Activated naive CD8-positive, alpha-beta T cell treated with anti-CD3 and anti-CD28 coated beads, Interleukin-2, amount 10 ng/mL, durations not matched to agents 7 days and 5 days (primary cell): ENCODE measurements at regions not wholly inside any gene's neighbourhood (a gene's known extent, or its start where the extent isn't known, plus 50 kb on each side); places are given as distances from the start of the nearest gene placed in this dataset.

ENCODE experiments used
- ATAC-seq: fragments of 150-1000 bp; cut with Tn5 transposase; one replicate; pipeline ENCODE4 v1.10.0; 2021; ENCODE audit warnings: low read depth, moderate library complexity
- POLR2A ChIA-PET: fragments of 350-600 bp; sonication (Branson Sonifier 250); formaldehyde crosslinking; loops from one replicate; lab custom pipeline; 2021; ENCODE audit warnings: antibody characterized with exemption; lab: Charles Lee
- DNase-seq: peaks from one replicate; pipeline ENCODE4 v3.0.0; 2021
- H3K27ac Mint-ChIP-seq: one replicate; pipeline ENCODE4 v1.8.0; 2022; ENCODE audit warnings: mild to moderate bottlenecking, mixed read lengths
- H3K27me3 Mint-ChIP-seq: one replicate; pipeline ENCODE4 v1.8.0; 2022; ENCODE audit warnings: mild to moderate bottlenecking, moderate library complexity, mixed read lengths
- H3K36me3 Mint-ChIP-seq: one replicate; pipeline ENCODE4 v1.8.0; 2021; ENCODE audit warnings: mild to moderate bottlenecking, mixed read lengths
- H3K4me1 Mint-ChIP-seq: one replicate; pipeline ENCODE4 v1.8.0; 2021; ENCODE audit warnings: mixed read lengths
- H3K4me3 Mint-ChIP-seq: one replicate; pipeline ENCODE4 v1.8.0; 2022; ENCODE audit warnings: mild to moderate bottlenecking, moderate library complexity, mixed read lengths
- H3K9me3 Mint-ChIP-seq: one replicate; pipeline ENCODE4 v1.8.0; 2021; ENCODE audit warnings: mixed read lengths

- H3K36me3 Mint-ChIP-seq, result no peaks in the 10 kb centered on the region
- no peaks in the 10 kb centered on the region for H3K4me1 Mint-ChIP-seq
- H3K27me3 Mint-ChIP-seq, result no peaks in the 10 kb centered on the region
- DNase-seq (no peak), ATAC-seq (no peak)
- peaks cover 8% of the 10 kb centered on the region for H3K9me3 Mint-ChIP-seq
- H3K27ac Mint-ChIP-seq, result no peak overlapping the region
- no peak overlapping the region for H3K4me3 Mint-ChIP-seq
- POLR2A ChIA-PET, result no interaction called here
Measured at GRCh38 chr21:20701235-20701634, 297.0 kb upstream of the NCAM2 start.

- POLR2A ChIA-PET, result no interaction called here
- no peaks in the 10 kb centered on the region for H3K4me1 Mint-ChIP-seq
- no peak for ATAC-seq
- DNase-seq, result no peak
- no peaks in the 10 kb centered on the region for H3K27me3 Mint-ChIP-seq
- H3K9me3 Mint-ChIP-seq, result peaks cover 8% of the 10 kb centered on the region
- no peak overlapping the region for H3K4me3 Mint-ChIP-seq
- H3K27ac Mint-ChIP-seq, result no peak overlapping the region
- H3K36me3 Mint-ChIP-seq, result no peaks in the 10 kb centered on the region
Measured at GRCh38 chr21:20703112-20703767, 295.0 kb upstream of the NCAM2 start.

- no peak overlapping the region for H3K4me3 Mint-ChIP-seq
- H3K4me1 Mint-ChIP-seq, result no peaks in the 10 kb centered on the region
- no peaks in the 10 kb centered on the region for H3K36me3 Mint-ChIP-seq
- no peaks in the 10 kb centered on the region for H3K27me3 Mint-ChIP-seq
- POLR2A ChIA-PET, result no interaction called here
- ATAC-seq (no peak), DNase-seq (no peak)
- peaks cover 3% of the 10 kb centered on the region for H3K9me3 Mint-ChIP-seq
- no peak overlapping the region for H3K27ac Mint-ChIP-seq
Measured at GRCh38 chr21:20720623-20721022, 277.6 kb upstream of the NCAM2 start.

- POLR2A ChIA-PET, result no interaction called here
- Mint-ChIP-seq H3K36me3 (no peaks in the 10 kb centered on the region), H3K4me3 (no peak overlapping the region)
Measured at GRCh38 chr21:20721151-20721550, 277.1 kb upstream of the NCAM2 start.

GRCh38 chr21:20728691-20729090 is 269.5 kb upstream of the NCAM2 start:
- POLR2A ChIA-PET, result no interaction called here
- Mint-ChIP-seq H3K4me3 (no peak overlapping the region), H3K9me3 (peaks cover 3% of the 10 kb centered on the region), H3K4me1 (no peaks in the 10 kb centered on the region), H3K27me3 (no peaks in the 10 kb centered on the region), H3K36me3 (no peaks in the 10 kb centered on the region), H3K27ac (no peak overlapping the region)
- no peak for ATAC-seq
- DNase-seq, result no peak

More at GRCh38 chr21:20721151-20721550, 277.1 kb upstream of the NCAM2 start:
- no peak for ATAC-seq
- no peak for DNase-seq
- Mint-ChIP-seq H3K27ac (no peak overlapping the region), H3K9me3 (peaks cover 3% of the 10 kb centered on the region), H3K4me1 (no peaks in the 10 kb centered on the region), H3K27me3 (no peaks in the 10 kb centered on the region)

- Mint-ChIP-seq H3K9me3 (peaks cover 3% of the 10 kb centered on the region), H3K27ac (no peak overlapping the region), H3K4me3 (no peak overlapping the region), H3K36me3 (no peaks in the 10 kb centered on the region), H3K27me3 (no peaks in the 10 kb centered on the region), H3K4me1 (no peaks in the 10 kb centered on the region)
- POLR2A ChIA-PET, result no interaction called here
- no peak for DNase-seq
- ATAC-seq, result no peak
Measured at GRCh38 chr21:20729376-20729775, 268.8 kb upstream of the NCAM2 start.

GRCh38 chr21:20730441-20730840 is 267.8 kb upstream of the NCAM2 start:
- H3K4me1 Mint-ChIP-seq, result no peaks in the 10 kb centered on the region
- peaks cover 3% of the 10 kb centered on the region for H3K9me3 Mint-ChIP-seq
- H3K36me3 Mint-ChIP-seq, result no peaks in the 10 kb centered on the region
- no peak overlapping the region for H3K27ac Mint-ChIP-seq
- H3K4me3 Mint-ChIP-seq, result no peak overlapping the region
- POLR2A ChIA-PET, result no interaction called here
- DNase-seq, result no peak
- H3K27me3 Mint-ChIP-seq, result no peaks in the 10 kb centered on the region
- ATAC-seq, result no peak

GRCh38 chr21:20735257-20735656 is 263.0 kb upstream of the NCAM2 start:
- no peak overlapping the region for H3K27ac Mint-ChIP-seq
- DNase-seq, result no peak
- POLR2A ChIA-PET, result no interaction called here
- H3K36me3 Mint-ChIP-seq, result no peaks in the 10 kb centered on the region
- ATAC-seq, result no peak
- no peaks in the 10 kb centered on the region for H3K27me3 Mint-ChIP-seq
- H3K4me1 Mint-ChIP-seq, result no peaks in the 10 kb centered on the region
- H3K4me3 Mint-ChIP-seq, result no peak overlapping the region
- H3K9me3 Mint-ChIP-seq, result peaks cover 7% of the 10 kb centered on the region

GRCh38 chr21:20737227-20737913 is 260.8 kb upstream of the NCAM2 start:
- POLR2A ChIA-PET, result no interaction called here
- H3K4me3 Mint-ChIP-seq, result no peak overlapping the region
- no peaks in the 10 kb centered on the region for H3K4me1 Mint-ChIP-seq
- no peak for DNase-seq
- no peaks in the 10 kb centered on the region for H3K36me3 Mint-ChIP-seq
- H3K27me3 Mint-ChIP-seq, result no peaks in the 10 kb centered on the region
- peaks cover 6% of the 10 kb centered on the region for H3K9me3 Mint-ChIP-seq
- no peak overlapping the region for H3K27ac Mint-ChIP-seq
- no peak for ATAC-seq

GRCh38 chr21:20739421-20739820 is 258.8 kb upstream of the NCAM2 start:
- H3K27me3 Mint-ChIP-seq, result no peaks in the 10 kb centered on the region
- H3K4me1 Mint-ChIP-seq, result no peaks in the 10 kb centered on the region
- H3K9me3 Mint-ChIP-seq, result peaks cover 6% of the 10 kb centered on the region
- H3K4me3 Mint-ChIP-seq, result no peak overlapping the region
- H3K27ac Mint-ChIP-seq, result no peak overlapping the region
- ATAC-seq, result no peak
- H3K36me3 Mint-ChIP-seq, result no peaks in the 10 kb centered on the region
- DNase-seq, result no peak
- POLR2A ChIA-PET, result no interaction called here

GRCh38 chr21:20741445-20741844 is 256.8 kb upstream of the NCAM2 start:
- no peak overlapping the region for H3K4me3 Mint-ChIP-seq
- H3K27me3 Mint-ChIP-seq, result no peaks in the 10 kb centered on the region
- no peak overlapping the region for H3K27ac Mint-ChIP-seq
- no peaks in the 10 kb centered on the region for H3K36me3 Mint-ChIP-seq
- no peaks in the 10 kb centered on the region for H3K4me1 Mint-ChIP-seq
- DNase-seq, result no peak
- POLR2A ChIA-PET, result no interaction called here
- no peak for ATAC-seq
- H3K9me3 Mint-ChIP-seq, result peaks cover 6% of the 10 kb centered on the region

- Mint-ChIP-seq H3K9me3 (no peaks in the 10 kb centered on the region), H3K4me3 (no peak overlapping the region), H3K4me1 (no peaks in the 10 kb centered on the region), H3K27ac (no peak overlapping the region), H3K36me3 (no peaks in the 10 kb centered on the region), H3K27me3 (no peaks in the 10 kb centered on the region)
- DNase-seq, result no peak
- POLR2A ChIA-PET, result no interaction called here
- ATAC-seq, result no peak
Measured at GRCh38 chr21:20760221-20760620, 238.0 kb upstream of the NCAM2 start.

- Mint-ChIP-seq H3K27ac (no peak overlapping the region), H3K27me3 (no peaks in the 10 kb centered on the region), H3K9me3 (peaks cover 5% of the 10 kb centered on the region), H3K4me1 (no peaks in the 10 kb centered on the region), H3K36me3 (no peaks in the 10 kb centered on the region), H3K4me3 (no peak overlapping the region)
- DNase-seq, result no peak
- no peak for ATAC-seq
- POLR2A ChIA-PET, result no interaction called here
Measured at GRCh38 chr21:20774737-20775136, 223.5 kb upstream of the NCAM2 start.

- Mint-ChIP-seq H3K27ac (no peak overlapping the region), H3K27me3 (no peaks in the 10 kb centered on the region), H3K4me1 (no peaks in the 10 kb centered on the region), H3K36me3 (no peaks in the 10 kb centered on the region), H3K9me3 (peaks cover 4% of the 10 kb centered on the region), H3K4me3 (no peak overlapping the region)
- POLR2A ChIA-PET, result no interaction called here
- DNase-seq, result no peak
- no peak for ATAC-seq
Measured at GRCh38 chr21:20779321-20779720, 218.9 kb upstream of the NCAM2 start.
